HFF-Myc (cell line): ENCODE measurements at regions not wholly inside any gene's neighbourhood (a gene's known extent, or its start where the extent isn't known, plus 50 kb on each side); places are given as distances from the start of the nearest gene placed in this dataset.

Experiments used
- DNase-seq: peaks from one replicate; pipeline ENCODE4 v3.0.0-alpha.2; 2011; ENCODE audit warnings: low read depth; ENCODE audit errors: extremely low read depth
- H3K4me3 ChIP-seq: replicated peaks from 2 replicates; pipeline ENCODE4 v1.5.1; 2011; ENCODE audit warnings: low read depth, mild to moderate bottlenecking, control low read depth, low read length
- CTCF ChIP-seq: IDR thresholded peaks from 2 replicates; pipeline ENCODE4 v1.5.1; 2012; ENCODE audit warnings: mild to moderate bottlenecking, low read depth, low read length, control low read depth; ENCODE audit errors: missing control alignments

DNA sequence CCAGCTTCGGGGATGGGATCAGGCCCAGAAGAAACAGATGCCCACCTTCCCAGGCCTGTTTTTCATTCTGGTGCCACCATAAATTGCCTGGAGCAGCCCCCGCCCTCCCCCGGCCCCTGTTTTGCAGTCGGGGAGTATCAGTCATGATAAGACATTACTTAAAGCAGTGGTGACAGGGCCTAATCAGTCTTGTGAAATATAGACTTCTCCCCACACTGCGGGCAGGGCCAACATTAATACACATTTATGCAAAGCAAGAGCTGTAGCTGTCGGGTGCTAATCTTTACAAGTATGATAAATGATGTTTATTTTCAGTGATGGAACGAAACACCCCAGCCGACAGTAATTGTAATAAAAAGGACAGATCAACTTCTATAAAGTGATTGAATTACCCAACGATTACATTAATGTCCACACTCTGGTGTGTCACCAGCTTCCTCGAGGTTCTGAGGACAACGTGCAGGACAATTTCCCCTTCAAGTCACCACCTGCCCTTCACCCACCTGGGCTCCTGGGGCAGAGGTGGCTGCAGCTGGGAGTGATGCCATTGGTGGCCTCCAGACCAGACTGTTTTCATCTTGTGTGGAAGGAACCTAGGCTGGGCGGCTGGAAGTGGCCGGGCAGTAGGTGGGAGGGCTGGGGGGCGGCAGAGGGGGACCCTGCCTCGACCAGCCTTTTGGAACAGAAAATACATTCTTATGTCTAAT lies 226.0 kb downstream of the TFCP2L1 start:
- no peak for TF ChIP-seq CTCF
- no peak overlapping the region for H3K4me3 ChIP-seq
- no peak for DNase-seq

DNA sequence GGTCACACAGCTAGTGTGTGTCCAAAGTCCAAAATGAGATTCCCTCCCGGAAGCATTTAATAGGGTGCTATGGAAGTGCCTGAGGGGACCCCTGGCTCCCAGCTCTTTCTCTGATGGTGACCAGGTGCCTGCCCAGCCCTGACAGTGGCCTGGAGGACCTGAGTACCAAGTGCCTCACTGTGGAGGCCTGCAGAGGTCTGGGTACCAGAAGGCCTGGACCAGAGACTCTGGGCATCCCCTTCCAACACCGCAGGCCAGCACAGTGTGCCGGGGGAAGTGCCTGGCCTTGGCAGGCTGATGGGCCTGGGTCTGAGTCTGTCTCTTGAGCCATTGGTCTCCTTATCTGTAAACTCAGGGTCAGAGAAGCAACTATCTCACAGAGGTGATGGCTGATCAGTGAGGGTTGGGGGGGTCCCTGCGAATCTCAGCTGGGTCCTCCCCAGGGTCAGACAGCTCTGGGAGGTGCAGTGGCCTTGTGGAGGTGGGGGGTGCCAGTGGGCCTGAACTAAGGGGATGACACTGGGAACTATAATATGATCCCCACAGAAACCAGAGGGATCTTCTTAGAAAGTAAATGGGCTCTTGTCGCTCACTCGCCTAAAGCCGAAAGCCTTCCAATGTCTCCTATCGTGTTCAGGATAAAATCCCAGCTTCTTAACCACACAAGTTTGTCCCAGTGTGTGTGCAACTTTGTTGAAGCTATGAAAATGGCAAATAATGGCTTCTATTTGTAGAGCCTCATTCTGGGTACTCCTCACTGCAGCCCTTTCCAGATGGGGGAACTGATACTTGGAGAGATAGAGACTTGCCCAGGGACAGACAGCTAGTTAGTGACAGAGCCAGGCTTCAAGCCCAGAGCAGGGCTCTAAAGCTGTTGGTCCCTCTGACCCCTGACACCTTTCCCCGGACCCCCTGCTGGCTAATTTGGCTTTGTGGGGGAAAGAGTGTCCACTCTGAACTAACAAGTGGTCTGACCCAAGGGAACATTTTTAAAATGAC lies 225.1 kb downstream of the TFCP2L1 start:
- H3K4me3 ChIP-seq = no peak overlapping the region
- no peak for DNase-seq
- TF ChIP-seq CTCF = no peak

DNA sequence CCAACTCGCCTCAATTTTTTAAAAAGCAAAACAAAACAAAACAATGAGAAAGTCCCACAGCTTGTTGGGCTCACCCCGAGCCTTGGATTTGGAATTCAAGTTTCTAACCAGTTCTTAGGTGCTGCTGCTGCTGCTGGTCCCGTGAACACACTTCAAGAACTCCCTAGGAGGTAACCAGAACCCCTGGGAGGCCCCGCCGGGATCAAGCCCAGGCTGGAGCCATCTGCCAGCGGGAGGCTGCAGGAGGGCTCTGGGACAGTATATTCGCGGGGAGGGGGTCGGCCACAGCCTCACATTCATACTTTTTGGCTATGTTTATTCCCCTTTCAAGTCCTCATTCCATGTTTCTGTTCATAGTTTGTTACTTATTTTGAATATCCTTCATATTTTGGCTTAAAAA lies 223.4 kb downstream of the TFCP2L1 start:
- no peak for DNase-seq
- TF ChIP-seq CTCF = no peak
- no peak overlapping the region for H3K4me3 ChIP-seq

- no peak for DNase-seq
- TF ChIP-seq CTCF = no peak
- no peak overlapping the region for H3K4me3 ChIP-seq
These were observed 221.5 kb downstream of the TFCP2L1 start for GRCh38 chr2:121063471-121063870.

GRCh38 chr2:121064186-121064585 lies 220.8 kb downstream of the TFCP2L1 start:
- H3K4me3 ChIP-seq = no peak overlapping the region
- DNase-seq = no peak
- no peak for TF ChIP-seq CTCF

- no peak for TF ChIP-seq CTCF
- DNase-seq = no peak
- no peak overlapping the region for H3K4me3 ChIP-seq
These were observed 219.8 kb downstream of the TFCP2L1 start for GRCh38 chr2:121065239-121065638.
